ENCODE measurements at regions not wholly inside any gene's neighbourhood (a gene's known extent, or its start where the extent isn't known, plus 50 kb on each side); places are given as distances from the start of the nearest gene placed in this dataset.

DNA sequence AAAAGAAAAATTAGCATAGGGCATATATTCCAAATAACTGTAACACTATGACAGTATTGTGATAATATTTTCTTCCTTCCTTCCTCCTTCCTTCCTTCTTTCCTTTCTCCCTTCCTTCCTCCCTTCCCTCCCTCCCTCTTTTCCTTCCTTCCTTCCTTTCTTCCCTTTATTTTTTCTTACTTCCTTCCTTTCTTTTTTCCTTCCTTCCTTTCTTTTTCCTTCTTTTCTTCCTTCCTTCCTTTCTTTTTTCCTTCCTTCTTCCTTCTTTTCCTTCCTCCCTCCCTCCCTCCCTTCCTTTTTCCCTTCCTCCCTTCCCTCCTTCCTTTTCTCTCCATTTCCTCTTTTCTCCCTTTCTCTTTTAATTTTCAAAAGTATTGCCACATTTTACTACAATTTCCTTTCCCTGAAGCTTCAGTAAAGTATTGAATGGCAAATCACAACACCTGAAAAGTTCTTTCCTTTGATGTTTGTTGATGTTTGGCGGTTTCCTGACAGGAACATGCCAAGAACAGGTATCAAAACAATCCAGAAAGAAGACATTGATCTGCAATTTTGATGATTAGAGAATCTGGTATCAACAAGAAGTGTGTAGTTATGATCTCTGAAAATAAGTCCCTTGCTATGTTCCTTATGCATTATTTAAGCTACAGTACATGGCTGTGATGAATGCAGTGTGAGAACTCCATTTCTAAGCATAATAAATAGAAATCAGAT is 253.1 kb upstream of the EDIL3 start:
- no peak for TF ChIP-seq CTCF (IDR thresholded peaks at IDR 0.05)
- no peak for TF ChIP-seq POLR2A (IDR thresholded peaks at IDR 0.05)
- no peak for TF ChIP-seq POLR2AphosphoS5 (IDR thresholded peaks at IDR 0.05; ENCODE audit: insufficient read depth in 1 of 2, low read depth in 1 of 2)
